ENCODE measurements at regions not wholly inside any gene's neighbourhood (a gene's known extent, or its start where the extent isn't known, plus 50 kb on each side); places are given as distances from the start of the nearest gene placed in this dataset.
"Not testable (repeated sequence)": the region's sequence is repeated elsewhere in the genome, so short reads cannot be mapped to it uniquely, and the experiment has no call there.

DNA sequence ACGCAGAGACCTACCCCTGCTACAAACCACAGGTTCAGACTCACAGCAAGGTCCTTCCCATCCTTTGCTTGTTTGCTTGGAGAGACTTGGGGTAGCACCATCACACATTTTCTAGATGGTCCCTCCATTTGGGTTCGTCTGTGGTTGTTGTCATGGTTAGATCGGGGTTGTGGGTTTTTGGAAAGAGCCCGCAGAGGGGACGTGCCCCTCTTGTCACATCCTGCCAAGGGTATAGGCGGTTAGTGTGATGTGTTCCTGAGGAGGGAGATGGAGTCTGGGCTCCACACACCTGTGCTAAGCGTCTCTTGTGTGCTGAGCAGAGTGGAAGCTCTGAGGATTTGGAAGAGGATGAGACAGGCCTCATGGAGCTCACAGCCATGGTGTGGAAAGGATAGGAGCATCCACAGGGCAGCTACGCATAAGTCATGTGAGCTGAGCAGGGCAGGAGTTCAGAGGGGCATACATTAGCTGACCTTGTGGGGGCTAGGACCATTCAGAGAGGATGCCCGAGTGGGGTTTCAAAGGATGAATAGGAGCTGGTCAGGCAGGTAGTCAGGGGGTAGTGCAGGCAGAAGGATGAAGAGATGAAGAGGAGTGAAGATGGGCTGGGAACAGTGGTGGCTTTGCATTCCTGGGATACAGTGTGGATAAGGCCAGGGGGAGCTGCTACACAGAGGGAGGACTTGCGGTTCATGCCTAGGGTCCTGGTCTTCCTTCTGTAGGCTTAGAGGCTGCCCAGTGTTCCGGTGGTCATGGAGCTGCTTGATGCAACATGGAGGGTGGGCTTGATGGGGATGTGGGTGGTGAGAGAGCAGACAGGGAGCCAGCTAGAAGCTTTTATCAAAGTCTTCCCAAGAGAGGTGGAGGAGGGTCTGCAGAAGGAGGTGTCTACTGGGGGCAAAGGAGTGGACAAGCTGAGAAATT, 62.9 kb downstream of the ACKR3 start:
- DNase-seq (ENCODE audit: low spot score) = no peak

DNA sequence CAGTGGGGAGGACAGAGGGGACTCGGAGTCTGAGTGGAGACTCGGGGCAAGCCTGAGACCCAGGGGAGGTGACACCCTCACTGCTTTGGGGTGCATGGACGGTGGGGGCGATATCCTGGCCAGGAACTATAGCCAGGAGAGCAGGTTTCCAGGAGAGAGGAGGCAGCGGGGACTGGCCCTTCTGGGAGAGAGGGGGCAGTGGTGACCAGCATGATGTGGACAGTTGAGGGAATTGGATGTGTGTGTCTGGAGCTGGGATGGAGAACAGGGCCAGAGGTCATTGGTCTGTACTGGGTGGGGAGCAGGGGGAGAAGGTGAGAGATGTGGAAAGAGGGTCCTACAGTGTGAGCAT, 63.6 kb downstream of the ACKR3 start:
- no peak for DNase-seq (ENCODE audit: low spot score)

DNA sequence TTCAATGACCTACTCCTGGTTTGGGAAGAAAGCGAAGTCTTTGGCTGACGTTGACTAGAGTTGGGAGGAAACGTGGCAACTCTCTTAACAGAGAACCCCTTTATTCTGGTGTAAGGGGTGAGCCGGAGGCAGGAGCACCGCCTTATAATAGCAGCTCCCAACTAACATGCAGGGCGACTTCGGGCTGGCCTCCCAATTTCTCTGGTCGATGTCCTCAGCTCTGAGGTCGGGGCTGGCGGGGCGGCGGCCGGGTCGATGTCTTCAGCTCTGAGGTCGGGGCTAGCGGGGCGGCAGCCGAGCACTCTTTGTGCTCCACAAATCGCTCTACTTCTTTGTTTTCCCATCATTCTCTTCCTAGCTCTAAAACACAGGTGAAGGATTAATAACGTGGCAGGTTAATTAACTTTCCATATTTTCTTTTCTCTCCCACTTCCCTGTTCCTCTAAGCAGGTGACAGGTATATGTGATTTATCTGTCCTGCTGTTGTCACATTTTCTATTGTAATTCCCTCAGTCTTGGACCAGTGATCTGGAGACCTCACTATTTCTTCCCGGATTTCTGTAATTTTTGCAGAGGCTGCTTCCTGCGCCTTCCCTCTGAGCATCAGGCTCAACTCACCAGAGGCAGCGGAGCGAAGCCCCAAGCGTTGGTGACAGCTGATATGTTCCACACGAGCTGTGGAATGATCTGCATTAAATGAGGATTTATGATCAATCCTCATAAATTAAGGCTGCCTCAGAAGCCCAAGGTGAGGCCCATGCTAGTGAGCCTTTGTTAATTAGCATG, 64.3 kb downstream of the ACKR3 start:
- DNase-seq (ENCODE audit: low spot score) = no peak

DNA sequence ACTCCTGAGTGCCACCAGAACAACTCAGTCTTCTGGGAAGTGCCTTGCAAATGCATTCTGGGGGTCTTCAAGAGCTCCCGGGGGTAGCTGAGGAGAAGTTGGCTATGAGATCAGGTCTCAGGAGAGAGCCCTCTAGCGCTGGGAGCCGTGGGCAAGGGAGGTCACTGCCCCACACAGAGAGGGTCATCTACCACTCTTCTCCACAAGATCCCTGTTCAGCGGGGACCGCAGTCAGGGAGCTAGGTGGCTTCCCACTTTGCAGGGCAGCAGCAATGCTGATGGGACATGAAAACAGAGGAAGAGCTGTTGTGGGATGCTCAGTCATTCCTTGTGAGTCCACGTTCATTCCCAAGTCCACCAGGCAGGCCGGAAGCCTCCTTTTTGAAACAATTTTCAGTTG, 66.6 kb downstream of the ACKR3 start:
- DNase-seq (ENCODE audit: low spot score) = no peak

DNA sequence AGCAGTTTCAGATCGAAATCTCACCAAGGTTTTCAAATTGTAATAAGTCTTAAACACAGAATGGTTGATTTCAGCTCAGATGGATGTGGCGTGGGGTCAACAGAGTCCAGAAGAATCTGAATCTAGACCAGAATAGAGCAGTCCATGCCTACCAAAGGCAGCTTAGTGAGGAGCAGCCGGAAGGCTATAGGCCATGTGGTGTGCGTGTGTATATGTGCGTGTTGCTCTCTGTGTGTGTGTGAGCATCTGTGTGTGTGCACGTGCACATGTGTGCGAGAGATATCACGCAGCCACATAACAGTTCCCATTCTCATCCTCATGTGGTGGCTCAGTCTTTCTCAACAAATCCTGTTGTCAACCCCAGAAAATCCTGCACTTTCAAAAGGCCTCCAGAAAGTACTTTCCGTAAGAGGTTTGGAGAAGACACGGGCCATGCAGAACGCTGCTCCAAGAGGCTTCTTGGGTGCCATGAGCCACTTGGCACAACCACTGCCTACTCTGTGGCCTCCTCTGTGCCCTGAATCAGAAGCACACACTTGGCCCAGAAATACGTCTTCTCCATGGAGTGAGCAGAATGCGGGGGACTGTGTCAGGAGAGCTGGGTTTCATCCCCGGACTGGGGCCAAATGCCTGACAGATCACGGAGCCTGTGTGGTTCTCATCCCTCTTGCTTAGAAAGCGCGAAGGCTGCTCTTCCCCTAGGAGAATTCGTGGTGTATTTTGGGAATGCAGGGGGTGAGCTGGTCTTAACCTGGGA, 67.3 kb downstream of the ACKR3 start:
- DNase-seq (ENCODE audit: low spot score) = no peak

DNA sequence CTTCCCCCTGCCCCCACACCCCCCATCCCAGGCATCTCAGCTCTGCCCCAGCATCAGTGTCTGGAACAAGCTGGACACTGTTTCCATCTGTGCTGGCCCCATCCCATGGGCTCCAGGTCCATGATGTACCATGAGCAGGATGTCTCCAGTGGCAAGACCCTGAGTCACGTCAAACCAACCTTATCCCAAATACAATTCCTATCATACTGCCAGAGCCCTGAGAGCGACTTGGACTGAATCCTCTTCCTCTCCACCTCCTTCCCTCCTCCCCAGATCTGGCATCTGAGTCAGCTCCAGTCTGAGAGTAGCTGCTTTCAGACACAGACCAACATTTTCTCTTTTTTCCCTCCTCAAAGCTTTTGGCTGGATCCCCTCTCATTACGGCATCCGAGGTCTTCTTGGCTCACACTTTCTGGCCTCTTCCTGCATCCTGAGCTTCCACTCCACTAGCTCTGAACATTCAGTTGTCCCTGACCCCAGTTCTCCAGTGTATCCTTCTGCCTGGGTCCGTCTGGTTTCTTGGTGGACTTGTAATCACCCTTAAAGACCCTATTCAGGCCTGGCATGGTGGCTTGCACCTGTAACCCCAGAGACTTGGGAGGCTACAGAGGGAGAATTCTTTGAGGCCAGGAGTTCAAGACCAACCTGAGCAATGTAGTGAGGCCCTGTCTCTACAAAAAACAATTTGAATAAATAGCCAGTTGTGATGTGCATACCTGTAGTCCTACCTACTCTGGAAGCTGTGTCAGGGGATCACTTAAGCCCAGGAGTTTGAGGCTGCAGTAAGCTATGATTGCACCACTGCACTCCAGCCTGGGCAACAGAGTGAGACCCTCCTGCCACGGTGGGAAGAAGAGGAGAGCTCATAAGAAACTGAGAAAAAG, 68.3 kb downstream of the ACKR3 start:
- no peak for DNase-seq (ENCODE audit: low spot score)

DNA sequence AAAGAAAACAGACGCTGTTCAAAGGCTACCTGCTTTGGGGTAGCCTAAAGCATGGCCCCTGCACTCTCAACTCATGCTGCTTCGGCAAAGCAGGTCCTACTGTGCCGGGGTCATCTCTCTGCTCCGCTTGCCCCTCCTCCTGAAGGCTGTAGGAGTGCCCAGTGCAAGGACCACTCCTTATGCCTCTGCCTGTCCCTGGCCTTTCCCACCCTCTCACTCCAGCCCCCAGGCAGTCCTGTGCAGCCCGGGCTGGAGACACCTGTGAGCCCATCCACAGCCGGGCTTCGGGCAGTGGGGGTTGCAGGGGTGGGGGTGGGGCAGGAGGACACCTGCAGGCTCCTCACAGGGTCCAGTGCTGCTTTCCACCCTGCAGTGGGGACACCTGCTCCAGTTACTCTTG, 69.1 kb downstream of the ACKR3 start:
- no peak for DNase-seq (ENCODE audit: low spot score)

DNA sequence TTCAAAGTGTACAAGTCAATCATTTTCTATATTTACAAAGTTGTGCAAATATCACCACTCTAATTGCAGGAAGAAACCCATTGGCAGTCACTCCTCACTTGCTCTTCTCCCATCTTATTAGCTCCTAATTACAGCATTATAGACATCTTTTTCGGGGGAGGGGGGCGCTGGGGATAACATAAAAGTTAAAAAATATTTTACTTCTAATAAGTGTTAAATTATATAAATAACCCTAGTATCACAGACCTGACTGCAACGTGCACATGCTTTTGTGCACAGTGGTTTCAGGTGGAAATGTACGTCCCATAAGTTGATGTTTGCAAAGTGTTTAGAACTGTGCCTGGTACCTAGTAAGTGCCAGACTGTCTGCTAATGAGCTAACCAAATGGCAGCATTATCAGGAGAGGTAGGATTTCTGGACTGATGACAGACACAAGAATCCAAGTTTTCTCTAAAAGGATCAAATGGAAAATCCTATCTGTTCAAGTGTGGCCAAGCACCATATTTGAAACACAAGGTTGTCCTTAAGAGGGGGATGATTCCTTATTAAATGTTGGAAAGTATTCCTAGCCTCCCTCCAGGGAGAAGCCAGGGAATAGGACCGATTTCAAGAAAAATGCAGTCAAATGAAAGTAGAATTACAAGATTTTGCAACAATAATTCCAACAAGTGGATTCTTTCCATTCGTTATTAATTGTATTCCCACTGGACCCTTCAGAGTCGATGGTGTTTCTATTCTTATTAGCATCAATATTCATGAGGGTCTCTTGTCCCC, 70.0 kb downstream of the ACKR3 start:
- DNase-seq (ENCODE audit: low spot score) = no peak

DNA sequence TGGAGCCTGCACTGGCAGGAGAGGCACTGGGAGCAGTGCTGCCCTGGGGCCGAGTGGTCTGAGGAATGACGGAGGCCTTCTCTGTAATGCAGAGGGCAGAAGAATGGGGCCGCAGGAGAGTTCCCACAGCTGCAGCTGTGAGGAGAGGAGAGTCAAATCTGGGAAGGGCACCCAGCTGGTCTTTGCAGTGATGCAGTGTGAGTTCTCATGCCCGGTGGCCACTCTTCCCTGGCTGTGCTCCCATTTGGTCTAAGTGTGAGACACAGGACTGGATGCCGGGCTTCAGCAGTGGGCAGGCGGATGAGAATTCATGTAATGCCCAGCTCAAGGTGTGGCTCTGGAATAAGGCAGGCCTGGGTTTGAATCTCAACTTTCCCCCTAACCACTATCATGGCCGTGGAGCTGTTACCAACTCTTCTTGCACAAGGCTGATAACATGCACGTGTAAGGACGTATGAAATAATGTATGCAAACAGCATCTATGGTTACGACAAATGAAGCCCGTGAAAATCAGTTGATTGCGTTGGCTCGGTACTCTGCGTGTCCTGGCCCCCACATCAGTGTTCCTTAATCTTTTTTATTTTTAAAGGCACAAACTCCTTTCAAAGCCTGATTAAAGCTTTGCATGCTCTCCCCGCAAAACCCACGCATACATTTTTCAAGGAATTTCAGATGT, 71.6 kb downstream of the ACKR3 start:
- no peak for DNase-seq (ENCODE audit: low spot score)

DNA sequence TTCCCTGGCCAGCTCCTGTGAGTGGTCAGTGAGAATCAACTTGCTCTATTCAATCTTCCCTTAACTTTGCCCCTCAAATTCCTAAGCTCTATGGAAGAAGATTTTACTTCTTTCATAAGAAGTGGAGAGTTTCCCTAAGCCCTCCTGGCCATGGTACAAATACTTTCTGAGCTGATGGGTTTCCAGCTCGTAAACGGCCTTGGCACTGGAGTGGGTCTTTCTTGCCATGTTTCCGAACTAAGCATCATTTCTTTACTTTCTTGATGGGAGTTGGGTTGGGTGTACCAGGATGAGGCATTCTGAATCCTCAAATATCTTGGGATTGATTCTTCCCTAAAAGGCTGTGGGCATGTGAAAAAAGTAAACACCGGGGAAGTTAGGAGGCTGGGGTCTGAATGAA, 72.5 kb downstream of the ACKR3 start:
- DNase-seq (ENCODE audit: low spot score) = no peak

DNA sequence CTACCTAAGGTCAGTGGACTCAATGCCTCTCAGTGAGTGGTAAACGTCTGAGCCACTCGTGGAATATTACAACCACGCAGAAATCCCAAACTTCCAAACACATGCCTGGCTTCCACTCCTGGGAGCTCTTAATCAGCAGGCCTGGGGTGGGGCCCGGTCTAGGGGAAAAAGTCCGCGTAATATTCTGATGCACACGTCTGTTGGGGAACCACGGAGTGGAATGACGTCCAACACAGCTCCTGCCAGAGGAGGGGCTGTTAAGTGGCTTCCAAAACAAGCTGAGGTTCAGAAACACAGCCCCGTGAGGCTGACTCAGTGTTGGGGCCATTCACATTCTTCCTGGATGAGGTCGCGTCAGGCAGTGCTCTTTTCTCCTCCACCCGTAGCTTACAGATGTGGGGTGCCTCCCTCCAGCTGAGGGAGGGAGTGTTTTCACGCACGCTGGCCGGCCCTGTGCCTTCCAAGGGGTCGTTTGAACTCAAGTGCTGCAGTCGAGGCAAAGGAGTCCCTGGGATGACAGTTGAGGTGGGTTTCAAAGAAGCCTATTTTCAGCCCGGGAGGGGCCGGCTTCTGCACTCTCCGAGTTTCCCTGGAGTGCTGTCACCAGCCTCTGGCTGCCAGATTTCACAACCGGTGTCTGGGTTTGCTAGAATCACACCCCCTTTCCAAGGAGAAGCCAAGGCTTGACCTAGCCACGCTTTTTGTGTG, 73.1 kb downstream of the ACKR3 start:
- DNase-seq (ENCODE audit: low spot score) = no peak

DNA sequence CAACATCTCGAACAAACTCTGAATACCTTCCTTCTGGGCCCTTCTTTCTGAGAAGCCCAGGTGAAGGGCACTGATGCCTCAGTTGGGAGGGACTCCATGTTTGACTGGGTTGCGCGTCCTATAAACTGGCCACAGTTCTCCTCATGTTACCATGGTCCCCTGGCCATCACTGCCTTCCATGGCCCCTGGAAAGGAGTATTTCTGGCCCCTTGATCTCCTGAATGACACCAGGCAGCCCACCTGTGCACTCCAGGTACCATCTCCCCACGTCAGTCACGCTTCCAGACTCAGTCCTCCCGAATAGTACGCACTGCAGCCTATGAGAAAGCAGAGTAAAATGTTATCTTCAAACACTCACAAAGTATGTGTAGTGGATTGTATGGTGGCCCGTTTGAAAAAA, 73.9 kb downstream of the ACKR3 start:
- no peak for DNase-seq (ENCODE audit: low spot score)

DNA sequence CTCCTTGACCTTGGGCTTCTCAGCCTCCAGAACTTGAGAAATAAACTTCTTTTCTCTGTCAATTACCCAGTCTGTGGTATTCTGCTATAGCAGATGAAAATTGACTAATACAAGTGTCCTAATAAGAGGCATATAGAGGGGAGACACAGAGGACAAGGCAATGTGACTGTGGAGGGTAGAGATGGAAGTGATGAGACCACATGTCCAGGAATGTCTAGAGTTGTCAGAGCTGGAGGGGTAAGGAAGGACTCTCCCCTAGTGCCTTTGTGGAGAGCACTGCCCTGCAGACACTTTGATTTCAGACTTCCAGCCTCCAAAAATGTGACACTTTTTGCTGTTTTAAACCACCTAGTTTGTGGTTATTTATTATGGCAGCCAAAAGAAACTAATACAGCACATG, 74.4 kb downstream of the ACKR3 start:
- no peak for DNase-seq (ENCODE audit: low spot score)

DNA sequence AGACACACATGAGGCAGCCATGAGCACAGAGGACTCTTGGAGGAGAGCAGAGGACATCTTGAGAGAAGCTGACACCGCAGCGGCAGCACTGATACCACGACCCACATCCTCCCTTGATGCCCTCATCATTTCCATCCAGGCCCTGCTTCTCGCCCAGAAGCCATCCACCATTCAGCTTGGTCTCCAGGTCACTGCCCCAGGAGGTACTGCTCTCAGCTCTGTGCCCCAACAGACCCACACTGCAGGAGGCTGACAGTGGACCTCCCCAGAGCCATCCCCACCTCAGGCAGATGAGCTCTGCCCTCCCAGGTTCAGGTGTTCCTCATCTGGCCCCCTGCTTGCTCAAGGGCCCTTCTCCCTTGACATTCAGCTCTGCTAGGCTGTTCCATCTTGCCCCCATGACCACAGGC, 74.9 kb downstream of the ACKR3 start:
- no peak for DNase-seq (ENCODE audit: low spot score)

DNA sequence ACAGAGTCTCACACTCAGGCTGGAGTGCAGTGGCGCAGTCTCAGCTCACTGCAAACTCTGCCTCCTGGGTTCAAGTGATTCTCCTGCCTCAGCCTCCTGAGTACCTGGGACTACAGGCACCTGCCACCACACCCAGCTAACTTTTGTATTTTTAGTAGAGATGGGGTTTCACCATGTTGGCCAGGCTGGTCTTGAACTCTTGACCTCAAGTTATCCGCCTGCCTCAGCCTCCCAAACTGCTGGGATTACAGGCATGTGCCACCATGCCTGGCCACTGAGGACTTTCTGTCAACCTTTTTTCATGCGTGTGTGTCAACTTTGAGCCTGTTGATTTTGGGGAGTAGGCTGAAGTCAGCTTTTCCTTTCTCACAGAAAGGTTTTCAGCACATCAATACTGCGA, 75.5 kb downstream of the ACKR3 start:
- not testable (repeated sequence) for DNase-seq (ENCODE audit: low spot score)

DNA sequence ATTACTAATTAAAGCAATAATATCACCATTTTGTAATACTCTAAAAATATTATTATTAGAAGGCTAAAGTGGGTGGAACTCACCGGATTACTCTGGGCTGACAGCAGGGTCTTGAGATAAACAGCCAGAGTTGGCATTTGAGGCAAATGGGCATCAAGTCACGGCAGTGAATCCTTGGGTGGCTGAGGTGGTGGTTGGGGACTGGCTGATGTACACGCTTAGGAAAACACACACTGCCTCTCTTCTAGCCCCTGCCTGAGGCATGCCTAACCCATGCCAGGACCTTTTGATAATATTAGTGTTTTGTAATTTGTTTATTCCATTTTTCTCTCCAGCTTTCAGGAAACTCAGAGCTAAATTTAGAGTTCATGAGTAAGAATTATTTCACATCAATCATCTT, 76.8 kb downstream of the ACKR3 start:
- DNase-seq (ENCODE audit: low spot score) = no peak

DNA sequence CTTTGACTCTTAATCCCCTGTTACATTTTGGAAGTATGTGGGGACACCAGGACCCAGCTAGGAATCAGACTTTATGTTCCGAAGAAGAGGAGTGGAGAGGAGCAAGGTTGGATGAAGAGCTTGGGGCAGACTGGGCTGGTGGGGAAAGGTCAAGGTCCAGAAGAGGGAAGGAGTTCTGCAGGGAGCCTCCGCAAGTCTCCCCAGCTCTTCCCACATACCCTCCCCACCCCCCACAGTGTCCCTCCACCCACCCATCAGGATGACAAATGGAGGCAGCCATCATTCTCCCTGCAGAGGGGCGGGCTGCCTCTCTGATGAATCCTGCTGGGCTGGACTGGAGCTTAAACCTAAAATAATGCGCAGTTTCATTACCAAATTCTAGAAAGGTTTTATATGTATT, 77.2 kb downstream of the ACKR3 start:
- no peak for DNase-seq (ENCODE audit: low spot score)

DNA sequence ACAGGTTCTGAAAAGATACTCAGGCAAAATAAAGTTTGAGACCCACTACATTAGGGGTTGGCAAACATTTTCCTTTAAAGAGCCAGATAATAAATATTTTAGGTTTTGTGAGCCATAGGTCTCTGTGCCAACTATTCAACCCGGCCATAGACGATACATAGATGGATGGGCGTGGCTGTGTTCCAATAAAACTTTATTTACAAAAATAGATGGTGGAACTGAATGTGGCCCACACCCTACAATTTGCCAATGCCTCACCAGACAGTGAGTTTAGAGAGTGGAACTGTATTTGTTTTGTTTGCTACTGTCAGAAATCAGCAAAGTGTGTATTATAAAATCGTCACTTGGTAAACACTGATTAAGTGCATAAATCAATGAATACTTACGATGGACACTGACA, 78.0 kb downstream of the ACKR3 start:
- DNase-seq (ENCODE audit: low spot score) = no peak

DNA sequence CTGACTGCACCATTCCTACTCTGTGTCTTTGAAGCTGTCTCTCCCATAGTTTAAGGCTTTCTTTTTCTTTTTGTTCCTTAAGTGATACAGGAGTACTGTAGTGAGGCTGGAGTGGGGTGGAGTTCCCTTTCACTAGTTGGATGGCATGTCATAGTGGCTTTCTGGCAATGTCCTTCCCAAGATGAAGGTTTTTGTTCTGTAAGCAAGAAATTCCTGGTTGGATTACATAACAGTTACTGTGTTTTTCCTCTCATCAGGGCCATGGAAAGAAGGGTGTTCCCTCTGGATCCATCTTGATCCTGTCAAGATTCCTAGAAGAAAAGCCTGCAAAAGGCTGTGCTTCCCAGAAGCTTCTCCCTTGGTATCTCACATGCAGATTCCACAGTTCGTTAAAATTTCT, 84.2 kb downstream of the ACKR3 start:
- no peak for DNase-seq (ENCODE audit: low spot score)

DNA sequence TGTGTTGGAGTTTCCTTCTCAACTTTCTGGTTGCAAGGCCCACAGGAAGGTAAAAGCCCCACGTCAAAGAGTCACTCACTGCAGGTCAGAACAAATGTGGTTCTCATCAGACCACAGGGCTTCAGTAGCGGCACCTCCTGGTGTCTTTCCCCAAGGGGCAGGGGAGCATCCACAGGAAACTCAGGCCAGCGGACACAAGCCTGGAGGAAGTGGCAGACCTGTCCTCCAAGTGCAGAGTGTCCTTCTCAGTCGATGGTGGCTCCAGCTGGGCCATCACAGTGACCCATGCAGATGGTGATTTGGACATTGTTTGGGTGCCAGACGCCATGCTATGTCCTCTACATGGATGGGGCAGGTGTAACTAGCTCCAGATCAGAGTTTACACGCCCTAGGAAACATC, 84.9 kb downstream of the ACKR3 start:
- DNase-seq (ENCODE audit: low spot score) = no peak

Measured in iPS-NIHi11 (cell line).